GM23338 (cell line): ENCODE measurements at regions not wholly inside any gene's neighbourhood (a gene's known extent, or its start where the extent isn't known, plus 50 kb on each side); places are given as distances from the start of the nearest gene placed in this dataset.

ENCODE experiments used
- ATAC-seq: fragments of 200-7000 bp; cut with Tn5 transposase; 3 replicates; pipeline ENCODE4 v1.9.1; 2020
- DNase-seq: peaks from one replicate; pipeline ENCODE4 v3.0.0-alpha.2; 2015; ENCODE audit warnings: low spot score
- H2AFZ ChIP-seq: fragments of 200-600 bp; sonication (generic); 2 replicates; pipeline ENCODE4 v1.8.0; 2016; ENCODE audit warnings: antibody characterized with exemption, mild to moderate bottlenecking, moderate library complexity
- H3F3A ChIP-seq: fragments of 200-600 bp; sonication (generic); replicated peaks from 2 replicates; pipeline ENCODE4 v1.8.0; 2017; ENCODE audit warnings: antibody characterized with exemption, mixed run types, low read depth
- H3K27ac ChIP-seq: fragments of 200-600 bp; sonication (generic); 2 replicates; pipeline ENCODE4 v1.6.1; 2016; ENCODE audit warnings: low read depth
- H3K27me3 ChIP-seq: fragments of 200-600 bp; sonication (generic); 2 replicates; pipeline ENCODE4 v1.8.0; 2016; ENCODE audit warnings: mild to moderate bottlenecking, mixed run types, moderate library complexity; ENCODE audit not compliant: insufficient read depth
- H3K36me3 ChIP-seq: fragments of 200-600 bp; sonication (generic); 2 replicates; pipeline ENCODE4 v1.8.0; 2016; ENCODE audit warnings: mild to moderate bottlenecking; ENCODE audit not compliant: insufficient read depth
- H3K4me1 ChIP-seq: fragments of 200-600 bp; sonication (generic); 2 replicates; pipeline ENCODE4 v1.8.0; 2016; ENCODE audit warnings: mild to moderate bottlenecking, moderate library complexity; ENCODE audit not compliant: insufficient read depth
- H3K4me2 ChIP-seq: fragments of 200-600 bp; sonication (generic); 2 replicates; pipeline ENCODE4 v1.7.1; 2017; ENCODE audit warnings: mixed run types
- H3K4me3 ChIP-seq: fragments of 200-600 bp; sonication (generic); 2 replicates; pipeline ENCODE4 v1.6.1; 2016; ENCODE audit warnings: mixed run types
- H3K79me2 ChIP-seq: fragments of 200-600 bp; sonication (generic); replicated peaks from 2 replicates; pipeline ENCODE4 v1.8.0; 2017; ENCODE audit warnings: mild to moderate bottlenecking; ENCODE audit not compliant: insufficient read depth
- H3K9me2 ChIP-seq: fragments of 200-600 bp; sonication (generic); 2 replicates; pipeline ENCODE4 v1.8.0; 2017; ENCODE audit not compliant: insufficient read depth
- H4K20me1 ChIP-seq: fragments of 200-600 bp; sonication (generic); replicated peaks from 2 replicates; pipeline ENCODE4 v1.8.0; 2017; ENCODE audit warnings: mild to moderate bottlenecking; ENCODE audit not compliant: insufficient read depth
- H3K27ac Mint-ChIP-seq: 2 replicates; pipeline ENCODE4 v1.8.0; 2020; ENCODE audit warnings: inconsistent platforms, mild to moderate bottlenecking, moderate library complexity, mixed read lengths
- H3K27me3 Mint-ChIP-seq: 3 replicates; pipeline ENCODE4 v1.8.0; 2022; ENCODE audit warnings: low read depth, mild to moderate bottlenecking, moderate library complexity, mixed read lengths, inconsistent platforms; ENCODE audit not compliant: insufficient read depth, poor library complexity
- H3K36me3 Mint-ChIP-seq: 3 replicates; pipeline ENCODE4 v1.8.0; 2021; ENCODE audit warnings: low read depth, mild to moderate bottlenecking, inconsistent platforms, moderate library complexity, mixed read lengths
- H3K4me1 Mint-ChIP-seq: 3 replicates; pipeline ENCODE4 v1.8.0; 2020; ENCODE audit warnings: mild to moderate bottlenecking, inconsistent platforms, mixed read lengths
- H3K4me3 Mint-ChIP-seq: 3 replicates; pipeline ENCODE4 v1.8.0; 2021; ENCODE audit warnings: moderate library complexity, mild to moderate bottlenecking, inconsistent platforms, mixed read lengths
- H3K9me3 Mint-ChIP-seq: 3 replicates; pipeline ENCODE4 v1.8.0; 2020; ENCODE audit warnings: moderate library complexity, mild to moderate bottlenecking, inconsistent platforms, mixed read lengths
- CREB1 ChIP-seq: fragments of 250-450 bp; sonication (Bioruptor Pico); IDR thresholded peaks from 2 replicates; pipeline ENCODE4 v1.5.0; 2020; ENCODE audit warnings: low read depth, mild to moderate bottlenecking, moderate library complexity
- EZH2 ChIP-seq: fragments of 200-600 bp; sonication (generic); IDR thresholded peaks from one replicate; pipeline ENCODE4 v1.8.0; 2017; ENCODE audit warnings: antibody characterized with exemption, mild to moderate bottlenecking, low read depth; ENCODE audit not compliant: unreplicated experiment
- EZH2phosphoT487 ChIP-seq: fragments of 200-600 bp; sonication (generic); IDR thresholded peaks from one replicate; pipeline ENCODE4 v1.8.1; 2018; ENCODE audit warnings: antibody characterized with exemption; ENCODE audit not compliant: unreplicated experiment
- JUNB ChIP-seq: IDR thresholded peaks from one replicate; pipeline ENCODE4 v1.6.1; 2016; ENCODE audit warnings: antibody characterized with exemption; ENCODE audit not compliant: unreplicated experiment
- NANOG ChIP-seq: IDR thresholded peaks from 2 replicates; pipeline ENCODE4 v1.6.1; 2016; ENCODE audit warnings: antibody characterized with exemption, borderline replicate concordance
- POLR2AphosphoS5 ChIP-seq: IDR thresholded peaks from 2 replicates; pipeline ENCODE4 v1.6.1; 2016; ENCODE audit warnings: antibody characterized with exemption, low read depth
- STAT1 ChIP-seq: IDR thresholded peaks from one replicate; pipeline ENCODE4 v1.6.1; 2016; ENCODE audit warnings: antibody characterized with exemption; ENCODE audit not compliant: unreplicated experiment
- ZNF114 ChIP-seq: fragments of 250-450 bp; sonication (Bioruptor Pico); IDR thresholded peaks from 2 replicates; pipeline ENCODE4 v1.5.0; 2020; ENCODE audit warnings: mild to moderate bottlenecking, moderate library complexity
- ZNF331 ChIP-seq: fragments of 250-450 bp; sonication (Bioruptor Pico); IDR thresholded peaks from 2 replicates; pipeline ENCODE4 v1.5.0; 2020; ENCODE audit warnings: low read depth, mild to moderate bottlenecking, moderate library complexity
- TF ChIP-seq, protein P1 (sequence below): IDR thresholded peaks from 2 replicates; pipeline ENCODE4 v1.6.1; 2016; ENCODE audit warnings: antibody characterized with exemption
- TF ChIP-seq, protein P2 (sequence below): fragments of 250-450 bp; sonication (Bioruptor Pico); IDR thresholded peaks from 2 replicates; pipeline ENCODE4 v1.5.0; 2020; ENCODE audit warnings: mild to moderate bottlenecking, moderate library complexity
- TF ChIP-seq, protein P3 (sequence below), 2 experiments: fragments of 200-600 bp in 1 of 2; sonication (generic) in 1 of 2; conservative IDR thresholded peaks; 2 replicates each; pipeline versions ENCODE4 v1.5.1 to v1.6.1; 2016 to 2017; ENCODE audit warnings: antibody characterized with exemption in 2 of 2, low read depth in 2 of 2, mild to moderate bottlenecking in 2 of 2, moderate library complexity in 1 of 2
- TF ChIP-seq, protein P4 (sequence below): IDR thresholded peaks from one replicate; pipeline ENCODE4 v1.6.1; 2018; ENCODE audit warnings: antibody characterized with exemption; ENCODE audit not compliant: unreplicated experiment

DNA sequence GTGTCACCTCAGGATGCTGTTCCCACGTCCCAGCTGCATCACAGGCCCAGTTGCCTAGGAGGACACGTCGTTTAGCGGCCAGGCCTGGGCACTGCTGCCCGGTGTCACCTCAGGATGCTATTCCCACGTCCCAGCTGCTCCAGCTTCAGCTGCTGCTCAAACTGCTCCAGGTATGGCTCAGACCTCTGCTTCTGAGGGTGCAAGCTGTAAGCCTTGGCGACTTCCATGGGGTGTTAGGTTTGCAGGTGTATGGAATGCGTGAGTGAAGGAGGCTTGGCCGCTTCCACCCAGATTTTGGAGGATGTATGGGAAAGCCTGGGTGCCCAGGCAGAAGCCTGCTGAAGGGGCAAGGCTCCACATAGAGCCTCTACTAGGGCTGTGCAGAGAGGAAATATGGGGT is 205.3 kb upstream of the B3GAT1 start:
- Mint-ChIP-seq H3K27me3 (peaks cover 8% of the 10 kb centered on the region), H3K4me3 (no peak overlapping the region), H3K9me3 (no peaks in the 10 kb centered on the region; the same call in 2 of the 3 replicates), H3K36me3 (no peaks in the 10 kb centered on the region), H3K4me1 (no peaks in the 10 kb centered on the region; the same call in 2 of the 3 replicates), H3K27ac (no peak overlapping the region)
- no peaks in the 10 kb centered on the region for H3F3A ChIP-seq
- no peak overlapping the region for H3K27ac ChIP-seq
- H3K4me2 ChIP-seq: no peak overlapping the region
- ATAC-seq: no peak
- no peak for DNase-seq
- H3K27me3 ChIP-seq: no peaks in the 10 kb centered on the region
- no peaks in the 10 kb centered on the region for H4K20me1 ChIP-seq
- no peak overlapping the region for H3K4me3 ChIP-seq
- H3K4me1 ChIP-seq: no peaks in the 10 kb centered on the region
- 0 out of 2 replicates have a peak, but pooled peaks cover 5% of the 10 kb centered on the region for H3K9me2 ChIP-seq
- TF ChIP-seq, protein P1, sequence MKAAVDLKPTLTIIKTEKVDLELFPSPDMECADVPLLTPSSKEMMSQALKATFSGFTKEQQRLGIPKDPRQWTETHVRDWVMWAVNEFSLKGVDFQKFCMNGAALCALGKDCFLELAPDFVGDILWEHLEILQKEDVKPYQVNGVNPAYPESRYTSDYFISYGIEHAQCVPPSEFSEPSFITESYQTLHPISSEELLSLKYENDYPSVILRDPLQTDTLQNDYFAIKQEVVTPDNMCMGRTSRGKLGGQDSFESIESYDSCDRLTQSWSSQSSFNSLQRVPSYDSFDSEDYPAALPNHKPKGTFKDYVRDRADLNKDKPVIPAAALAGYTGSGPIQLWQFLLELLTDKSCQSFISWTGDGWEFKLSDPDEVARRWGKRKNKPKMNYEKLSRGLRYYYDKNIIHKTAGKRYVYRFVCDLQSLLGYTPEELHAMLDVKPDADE: no peak
- TF ChIP-seq, protein P2, sequence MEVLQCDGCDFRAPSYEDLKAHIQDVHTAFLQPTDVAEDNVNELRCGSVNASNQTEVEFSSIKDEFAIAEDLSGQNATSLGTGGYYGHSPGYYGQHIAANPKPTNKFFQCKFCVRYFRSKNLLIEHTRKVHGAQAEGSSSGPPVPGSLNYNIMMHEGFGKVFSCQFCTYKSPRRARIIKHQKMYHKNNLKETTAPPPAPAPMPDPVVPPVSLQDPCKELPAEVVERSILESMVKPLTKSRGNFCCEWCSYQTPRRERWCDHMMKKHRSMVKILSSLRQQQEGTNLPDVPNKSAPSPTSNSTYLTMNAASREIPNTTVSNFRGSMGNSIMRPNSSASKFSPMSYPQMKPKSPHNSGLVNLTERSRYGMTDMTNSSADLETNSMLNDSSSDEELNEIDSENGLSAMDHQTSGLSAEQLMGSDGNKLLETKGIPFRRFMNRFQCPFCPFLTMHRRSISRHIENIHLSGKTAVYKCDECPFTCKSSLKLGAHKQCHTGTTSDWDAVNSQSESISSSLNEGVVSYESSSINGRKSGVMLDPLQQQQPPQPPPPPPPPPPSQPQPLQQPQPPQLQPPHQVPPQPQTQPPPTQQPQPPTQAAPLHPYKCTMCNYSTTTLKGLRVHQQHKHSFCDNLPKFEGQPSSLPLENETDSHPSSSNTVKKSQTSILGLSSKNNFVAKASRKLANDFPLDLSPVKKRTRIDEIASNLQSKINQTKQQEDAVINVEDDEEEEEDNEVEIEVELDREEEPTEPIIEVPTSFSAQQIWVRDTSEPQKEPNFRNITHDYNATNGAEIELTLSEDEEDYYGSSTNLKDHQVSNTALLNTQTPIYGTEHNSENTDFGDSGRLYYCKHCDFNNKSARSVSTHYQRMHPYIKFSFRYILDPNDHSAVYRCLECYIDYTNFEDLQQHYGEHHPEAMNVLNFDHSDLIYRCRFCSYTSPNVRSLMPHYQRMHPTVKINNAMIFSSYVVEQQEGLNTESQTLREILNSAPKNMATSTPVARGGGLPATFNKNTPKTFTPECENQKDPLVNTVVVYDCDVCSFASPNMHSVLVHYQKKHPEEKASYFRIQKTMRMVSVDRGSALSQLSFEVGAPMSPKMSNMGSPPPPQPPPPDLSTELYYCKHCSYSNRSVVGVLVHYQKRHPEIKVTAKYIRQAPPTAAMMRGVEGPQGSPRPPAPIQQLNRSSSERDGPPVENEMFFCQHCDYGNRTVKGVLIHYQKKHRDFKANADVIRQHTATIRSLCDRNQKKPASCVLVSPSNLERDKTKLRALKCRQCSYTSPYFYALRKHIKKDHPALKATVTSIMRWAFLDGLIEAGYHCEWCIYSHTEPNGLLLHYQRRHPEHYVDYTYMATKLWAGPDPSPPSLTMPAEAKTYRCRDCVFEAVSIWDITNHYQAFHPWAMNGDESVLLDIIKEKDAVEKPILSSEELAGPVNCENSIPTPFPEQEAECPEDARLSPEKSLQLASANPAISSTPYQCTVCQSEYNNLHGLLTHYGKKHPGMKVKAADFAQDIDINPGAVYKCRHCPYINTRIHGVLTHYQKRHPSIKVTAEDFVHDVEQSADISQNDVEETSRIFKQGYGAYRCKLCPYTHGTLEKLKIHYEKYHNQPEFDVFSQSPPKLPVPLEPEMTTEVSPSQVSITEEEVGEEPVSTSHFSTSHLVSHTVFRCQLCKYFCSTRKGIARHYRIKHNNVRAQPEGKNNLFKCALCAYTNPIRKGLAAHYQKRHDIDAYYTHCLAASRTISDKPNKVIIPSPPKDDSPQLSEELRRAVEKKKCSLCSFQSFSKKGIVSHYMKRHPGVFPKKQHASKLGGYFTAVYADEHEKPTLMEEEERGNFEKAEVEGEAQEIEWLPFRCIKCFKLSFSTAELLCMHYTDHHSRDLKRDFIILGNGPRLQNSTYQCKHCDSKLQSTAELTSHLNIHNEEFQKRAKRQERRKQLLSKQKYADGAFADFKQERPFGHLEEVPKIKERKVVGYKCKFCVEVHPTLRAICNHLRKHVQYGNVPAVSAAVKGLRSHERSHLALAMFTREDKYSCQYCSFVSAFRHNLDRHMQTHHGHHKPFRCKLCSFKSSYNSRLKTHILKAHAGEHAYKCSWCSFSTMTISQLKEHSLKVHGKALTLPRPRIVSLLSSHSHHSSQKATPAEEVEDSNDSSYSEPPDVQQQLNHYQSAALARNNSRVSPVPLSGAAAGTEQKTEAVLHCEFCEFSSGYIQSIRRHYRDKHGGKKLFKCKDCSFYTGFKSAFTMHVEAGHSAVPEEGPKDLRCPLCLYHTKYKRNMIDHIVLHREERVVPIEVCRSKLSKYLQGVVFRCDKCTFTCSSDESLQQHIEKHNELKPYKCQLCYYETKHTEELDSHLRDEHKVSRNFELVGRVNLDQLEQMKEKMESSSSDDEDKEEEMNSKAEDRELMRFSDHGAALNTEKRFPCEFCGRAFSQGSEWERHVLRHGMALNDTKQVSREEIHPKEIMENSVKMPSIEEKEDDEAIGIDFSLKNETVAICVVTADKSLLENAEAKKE (CRISPR knock-in tag): no peak
- TF ChIP-seq, protein P3, sequence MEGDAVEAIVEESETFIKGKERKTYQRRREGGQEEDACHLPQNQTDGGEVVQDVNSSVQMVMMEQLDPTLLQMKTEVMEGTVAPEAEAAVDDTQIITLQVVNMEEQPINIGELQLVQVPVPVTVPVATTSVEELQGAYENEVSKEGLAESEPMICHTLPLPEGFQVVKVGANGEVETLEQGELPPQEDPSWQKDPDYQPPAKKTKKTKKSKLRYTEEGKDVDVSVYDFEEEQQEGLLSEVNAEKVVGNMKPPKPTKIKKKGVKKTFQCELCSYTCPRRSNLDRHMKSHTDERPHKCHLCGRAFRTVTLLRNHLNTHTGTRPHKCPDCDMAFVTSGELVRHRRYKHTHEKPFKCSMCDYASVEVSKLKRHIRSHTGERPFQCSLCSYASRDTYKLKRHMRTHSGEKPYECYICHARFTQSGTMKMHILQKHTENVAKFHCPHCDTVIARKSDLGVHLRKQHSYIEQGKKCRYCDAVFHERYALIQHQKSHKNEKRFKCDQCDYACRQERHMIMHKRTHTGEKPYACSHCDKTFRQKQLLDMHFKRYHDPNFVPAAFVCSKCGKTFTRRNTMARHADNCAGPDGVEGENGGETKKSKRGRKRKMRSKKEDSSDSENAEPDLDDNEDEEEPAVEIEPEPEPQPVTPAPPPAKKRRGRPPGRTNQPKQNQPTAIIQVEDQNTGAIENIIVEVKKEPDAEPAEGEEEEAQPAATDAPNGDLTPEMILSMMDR (conservative IDR thresholded peaks at IDR 0.05; ENCODE audit: low read depth in 2 of 2): no peak
- TF ChIP-seq POLR2AphosphoS5: no peak
- TF ChIP-seq NANOG: no peak
- TF ChIP-seq ZNF331: no peak
- TF ChIP-seq EZH2phosphoT487: no peak
- no peak for TF ChIP-seq EZH2
- TF ChIP-seq JUNB: no peak
- no peak for TF ChIP-seq CREB1 (CRISPR knock-in tag)
- TF ChIP-seq ZNF114 (CRISPR knock-in tag): no peak
- no peak for TF ChIP-seq STAT1
- TF ChIP-seq, protein P4, sequence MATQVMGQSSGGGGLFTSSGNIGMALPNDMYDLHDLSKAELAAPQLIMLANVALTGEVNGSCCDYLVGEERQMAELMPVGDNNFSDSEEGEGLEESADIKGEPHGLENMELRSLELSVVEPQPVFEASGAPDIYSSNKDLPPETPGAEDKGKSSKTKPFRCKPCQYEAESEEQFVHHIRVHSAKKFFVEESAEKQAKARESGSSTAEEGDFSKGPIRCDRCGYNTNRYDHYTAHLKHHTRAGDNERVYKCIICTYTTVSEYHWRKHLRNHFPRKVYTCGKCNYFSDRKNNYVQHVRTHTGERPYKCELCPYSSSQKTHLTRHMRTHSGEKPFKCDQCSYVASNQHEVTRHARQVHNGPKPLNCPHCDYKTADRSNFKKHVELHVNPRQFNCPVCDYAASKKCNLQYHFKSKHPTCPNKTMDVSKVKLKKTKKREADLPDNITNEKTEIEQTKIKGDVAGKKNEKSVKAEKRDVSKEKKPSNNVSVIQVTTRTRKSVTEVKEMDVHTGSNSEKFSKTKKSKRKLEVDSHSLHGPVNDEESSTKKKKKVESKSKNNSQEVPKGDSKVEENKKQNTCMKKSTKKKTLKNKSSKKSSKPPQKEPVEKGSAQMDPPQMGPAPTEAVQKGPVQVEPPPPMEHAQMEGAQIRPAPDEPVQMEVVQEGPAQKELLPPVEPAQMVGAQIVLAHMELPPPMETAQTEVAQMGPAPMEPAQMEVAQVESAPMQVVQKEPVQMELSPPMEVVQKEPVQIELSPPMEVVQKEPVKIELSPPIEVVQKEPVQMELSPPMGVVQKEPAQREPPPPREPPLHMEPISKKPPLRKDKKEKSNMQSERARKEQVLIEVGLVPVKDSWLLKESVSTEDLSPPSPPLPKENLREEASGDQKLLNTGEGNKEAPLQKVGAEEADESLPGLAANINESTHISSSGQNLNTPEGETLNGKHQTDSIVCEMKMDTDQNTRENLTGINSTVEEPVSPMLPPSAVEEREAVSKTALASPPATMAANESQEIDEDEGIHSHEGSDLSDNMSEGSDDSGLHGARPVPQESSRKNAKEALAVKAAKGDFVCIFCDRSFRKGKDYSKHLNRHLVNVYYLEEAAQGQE: no peak
- no peaks in the 10 kb centered on the region for H3K79me2 ChIP-seq
- no peak overlapping the region for H2AFZ ChIP-seq
- no peaks in the 10 kb centered on the region for H3K36me3 ChIP-seq
